Stimulated activated naive CD8-positive, alpha-beta T cell treated with anti-CD3 and anti-CD28 coated beads, Interleukin-15, amount 100 ng/mL, for 72 hours (primary cell): ENCODE measurements at regions not wholly inside any gene's neighbourhood (a gene's known extent, or its start where the extent isn't known, plus 50 kb on each side); places are given as distances from the start of the nearest gene placed in this dataset.

ENCODE experiments used
- ATAC-seq: fragments of 150-1000 bp; cut with Tn5 transposase; 2 replicates; pipeline ENCODE4 v1.10.0; 2021; ENCODE audit warnings: mild to moderate bottlenecking, moderate library complexity
- DNase-seq, 2 donors: peaks; one replicate each; pipeline ENCODE4 v3.0.0; 2021 to 2022
- H3K27ac Mint-ChIP-seq, 2 donors: one replicate each; pipeline ENCODE4 v1.8.0; 2022; ENCODE audit warnings: mild to moderate bottlenecking in 2 of 2, mixed read lengths in 2 of 2, moderate library complexity in 2 of 2
- H3K27me3 Mint-ChIP-seq: one replicate; pipeline ENCODE4 v1.8.0; 2022; ENCODE audit warnings: mixed read lengths
- H3K4me1 Mint-ChIP-seq: one replicate; pipeline ENCODE4 v1.8.0; 2022; ENCODE audit warnings: mild to moderate bottlenecking, mixed read lengths
- H3K4me3 Mint-ChIP-seq, 2 donors: one replicate each; pipeline ENCODE4 v1.8.0; 2022; ENCODE audit warnings: mild to moderate bottlenecking in 2 of 2, mixed read lengths in 2 of 2, moderate library complexity in 1 of 2
- H3K9me3 Mint-ChIP-seq, 2 donors: one replicate each; pipeline ENCODE4 v1.8.0; 2022; ENCODE audit warnings: mixed read lengths in 2 of 2

DNA sequence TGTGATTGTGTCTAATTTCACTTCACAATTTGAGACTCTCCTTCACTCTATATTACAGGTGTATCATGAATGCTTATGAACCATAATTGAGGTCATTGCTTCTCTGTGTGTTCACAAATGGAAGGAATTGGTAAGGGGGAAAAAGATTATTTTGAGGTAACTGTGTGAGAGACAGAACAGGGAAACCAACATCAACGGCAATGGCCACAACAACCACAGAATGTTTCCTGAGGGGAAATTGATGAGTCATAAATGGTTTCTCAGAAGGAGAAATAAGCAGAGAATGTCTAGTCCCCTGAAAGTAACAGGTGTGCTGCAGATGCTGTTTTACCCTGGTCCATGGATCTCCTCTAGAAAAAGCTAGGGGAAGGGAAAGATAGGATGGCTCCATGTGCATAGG lies 361.2 kb upstream of the GALNT5 start:
- Mint-ChIP-seq H3K9me3 (peaks cover 4 to 9% of the 10 kb centered on the region in 2 donors), H3K27me3 (peaks cover 43% of the 10 kb centered on the region), H3K4me1 (peaks cover 27% of the 10 kb centered on the region), H3K27ac (no peak overlapping the region), H3K4me3 (peak overlapping the region in 1 of 2 donors; percentile 10)
- DNase-seq (peak; percentile 30 to 54), ATAC-seq (peak; percentile 92)

DNA sequence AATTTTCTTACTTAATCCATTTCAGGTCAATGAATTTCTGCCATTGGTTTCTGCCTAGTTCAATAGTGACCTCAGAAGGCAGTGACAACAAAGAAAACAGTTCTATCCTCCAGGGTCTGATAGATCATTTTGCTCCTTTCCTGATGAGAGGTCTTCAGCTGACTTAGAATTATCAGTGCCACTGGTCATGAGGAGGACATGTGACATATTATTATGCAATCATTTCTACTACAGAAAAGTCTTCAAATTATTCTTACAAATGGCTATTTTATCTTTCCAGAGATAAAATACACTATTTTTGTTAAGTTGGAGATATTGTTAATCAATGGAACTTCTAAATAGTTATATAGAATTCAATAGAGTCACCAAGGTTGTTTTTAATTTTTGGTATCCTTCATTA lies 360.0 kb upstream of the GALNT5 start:
- DNase-seq (no peak), ATAC-seq (no peak)
- peaks cover 41% of the 10 kb centered on the region for H3K27me3 Mint-ChIP-seq
- peaks cover 4 to 9% of the 10 kb centered on the region in 2 donors for H3K9me3 Mint-ChIP-seq
- no peak overlapping the region for H3K27ac Mint-ChIP-seq
- peaks cover 23% of the 10 kb centered on the region for H3K4me1 Mint-ChIP-seq
- H3K4me3 Mint-ChIP-seq, result no peak overlapping the region

DNA sequence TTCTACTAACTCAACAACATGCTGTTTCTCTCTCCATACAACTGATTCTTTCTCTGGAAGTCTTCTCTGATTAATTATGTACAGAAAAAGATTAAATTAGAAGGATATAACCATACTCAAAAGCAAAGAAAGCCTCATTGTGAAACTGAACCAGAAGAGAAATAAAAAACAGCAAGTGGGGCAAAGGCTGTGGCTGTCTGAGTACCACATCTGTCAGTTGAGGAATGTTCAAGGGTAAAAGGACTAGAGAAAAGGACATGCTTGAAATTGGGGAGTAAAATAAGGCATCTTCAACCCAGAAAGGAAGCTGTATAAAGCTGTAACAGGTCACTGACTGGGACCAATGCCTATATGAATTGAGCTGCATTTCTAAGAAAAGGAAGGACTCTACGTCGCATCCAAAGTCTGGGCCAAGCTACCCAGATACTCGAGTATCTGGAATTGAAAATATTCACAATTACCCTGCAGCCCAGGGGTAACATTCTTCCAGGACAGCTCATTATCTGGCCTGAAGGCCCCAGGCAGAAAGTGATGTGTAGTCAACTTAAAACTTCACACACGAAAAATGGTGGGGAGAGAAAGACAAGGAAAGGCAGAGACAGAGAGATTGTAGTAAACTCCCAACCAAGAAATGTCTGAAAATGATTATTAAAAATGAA lies 356.0 kb upstream of the GALNT5 start:
- ATAC-seq (no peak), DNase-seq (no peak)
- Mint-ChIP-seq H3K9me3 (peaks cover 4 to 15% of the 10 kb centered on the region in 2 donors), H3K4me3 (no peak overlapping the region), H3K27me3 (peaks cover 31% of the 10 kb centered on the region), H3K4me1 (peaks cover 5% of the 10 kb centered on the region), H3K27ac (no peak overlapping the region)

DNA sequence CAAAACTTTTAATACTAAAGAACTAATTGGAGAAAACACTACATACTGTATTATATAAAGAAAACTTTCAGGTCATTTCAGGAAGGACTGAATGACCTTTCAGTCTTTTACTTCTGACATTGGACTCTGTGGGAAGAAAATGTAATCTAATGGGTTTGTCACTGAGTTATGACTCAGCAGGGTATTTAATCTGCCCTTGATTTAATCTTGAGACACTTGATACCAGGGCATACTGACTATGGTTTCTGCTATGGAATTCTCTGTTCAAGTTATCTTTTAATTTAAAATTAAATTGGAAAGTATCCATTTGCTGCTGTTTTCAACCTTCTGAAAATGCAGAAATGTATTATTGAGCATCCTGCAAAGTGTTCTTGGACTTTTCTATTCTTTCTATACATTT lies 354.2 kb upstream of the GALNT5 start:
- Mint-ChIP-seq H3K9me3 (peaks cover 0 to 7% of the 10 kb centered on the region in 2 donors), H3K27me3 (peaks cover 22% of the 10 kb centered on the region), H3K27ac (no peak overlapping the region), H3K4me3 (no peak overlapping the region), H3K4me1 (peaks cover 1% of the 10 kb centered on the region)
- no peak for DNase-seq
- ATAC-seq, result no peak

DNA sequence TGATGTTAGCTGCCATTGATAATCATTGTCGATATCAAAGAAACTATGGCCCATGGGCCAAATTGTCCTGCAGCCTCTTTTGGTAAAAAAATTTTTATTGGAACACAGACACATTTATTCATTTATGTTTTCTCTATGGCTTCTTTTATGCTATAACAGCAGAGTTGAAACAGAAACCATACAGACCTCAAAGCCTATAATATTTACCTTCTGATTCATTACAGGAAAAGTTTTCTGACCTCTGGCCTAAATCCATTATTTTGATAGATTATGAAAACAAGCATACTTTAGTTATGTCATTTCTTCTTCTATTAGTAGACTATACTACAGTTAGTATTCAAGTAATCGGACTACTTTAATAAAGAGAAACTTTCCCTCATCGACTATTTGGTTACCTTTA lies 349.7 kb upstream of the GALNT5 start:
- Mint-ChIP-seq H3K27ac (no peak overlapping the region), H3K4me1 (peaks cover 10% of the 10 kb centered on the region), H3K27me3 (peaks cover 8% of the 10 kb centered on the region), H3K9me3 (peaks cover 0 to 6% of the 10 kb centered on the region in 2 donors), H3K4me3 (no peak overlapping the region)
- no peak for DNase-seq
- ATAC-seq, result no peak

DNA sequence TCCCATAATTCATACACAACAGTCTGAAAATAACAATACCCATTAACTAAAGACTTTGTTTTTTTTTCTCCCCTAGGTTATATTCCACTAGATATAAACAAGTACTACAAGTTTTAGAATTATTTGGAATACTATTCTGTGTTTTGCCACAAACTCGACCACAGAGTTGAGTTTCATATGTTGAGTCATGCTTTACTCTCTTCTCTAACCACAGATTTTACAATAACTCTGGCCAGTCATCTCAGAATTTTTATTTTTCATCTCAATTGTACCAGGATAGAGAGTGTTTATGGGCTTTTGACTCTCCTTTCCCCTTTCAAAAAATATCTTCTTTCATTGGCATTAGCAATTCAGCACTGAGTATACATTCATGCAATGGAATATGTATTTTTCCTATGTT lies 348.7 kb upstream of the GALNT5 start:
- Mint-ChIP-seq H3K9me3 (peaks cover 0 to 6% of the 10 kb centered on the region in 2 donors), H3K4me1 (peaks cover 10% of the 10 kb centered on the region), H3K27me3 (peaks cover 8% of the 10 kb centered on the region), H3K4me3 (no peak overlapping the region), H3K27ac (no peak overlapping the region)
- ATAC-seq, result peak; percentile 66
- DNase-seq, result no peak

DNA sequence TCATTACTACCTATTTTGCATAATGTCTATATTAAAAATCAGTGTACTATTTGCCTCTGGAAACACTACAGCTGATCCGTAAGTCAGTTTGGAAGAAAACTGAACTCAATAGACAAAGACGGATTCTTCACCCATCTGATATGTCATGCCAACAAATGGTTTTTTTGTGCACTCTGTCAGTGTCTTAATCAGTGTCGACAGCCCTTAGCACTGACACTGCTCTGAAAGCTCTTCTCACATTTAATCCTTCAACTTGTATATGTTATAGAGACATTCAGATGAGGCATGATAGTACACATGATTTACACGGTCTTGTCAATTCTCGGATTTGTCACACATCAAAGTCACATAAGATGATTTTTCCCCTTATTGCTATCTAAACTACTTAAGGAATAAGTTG lies 347.5 kb upstream of the GALNT5 start:
- ATAC-seq (no peak), DNase-seq (no peak)
- Mint-ChIP-seq H3K4me1 (peaks cover 10% of the 10 kb centered on the region), H3K27ac (no peak overlapping the region), H3K27me3 (peaks cover 4% of the 10 kb centered on the region), H3K9me3 (peaks cover 0 to 3% of the 10 kb centered on the region in 2 donors), H3K4me3 (no peak overlapping the region)

DNA sequence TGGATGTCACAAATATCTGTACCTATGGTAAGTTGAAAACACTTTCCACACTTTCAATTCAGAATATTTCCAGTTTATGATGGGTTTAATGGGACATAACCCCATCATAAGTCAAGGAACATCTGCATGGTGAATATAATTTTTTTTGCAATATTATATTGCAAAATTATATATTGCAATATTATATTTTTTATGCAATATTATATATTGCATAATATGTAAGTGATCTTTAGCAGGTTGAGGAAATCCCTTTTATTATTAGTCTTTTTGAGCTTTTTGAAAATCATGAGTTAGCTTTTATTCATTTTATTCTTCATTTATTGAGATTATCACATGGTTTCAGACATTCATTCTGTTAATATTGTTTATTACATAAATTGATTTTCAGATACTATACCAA lies 342.2 kb upstream of the GALNT5 start:
- Mint-ChIP-seq H3K4me1 (no peaks in the 10 kb centered on the region), H3K27ac (no peak overlapping the region), H3K4me3 (no peak overlapping the region), H3K9me3 (no peaks in the 10 kb centered on the region), H3K27me3 (peaks cover 7% of the 10 kb centered on the region)
- no peak for ATAC-seq
- no peak for DNase-seq

DNA sequence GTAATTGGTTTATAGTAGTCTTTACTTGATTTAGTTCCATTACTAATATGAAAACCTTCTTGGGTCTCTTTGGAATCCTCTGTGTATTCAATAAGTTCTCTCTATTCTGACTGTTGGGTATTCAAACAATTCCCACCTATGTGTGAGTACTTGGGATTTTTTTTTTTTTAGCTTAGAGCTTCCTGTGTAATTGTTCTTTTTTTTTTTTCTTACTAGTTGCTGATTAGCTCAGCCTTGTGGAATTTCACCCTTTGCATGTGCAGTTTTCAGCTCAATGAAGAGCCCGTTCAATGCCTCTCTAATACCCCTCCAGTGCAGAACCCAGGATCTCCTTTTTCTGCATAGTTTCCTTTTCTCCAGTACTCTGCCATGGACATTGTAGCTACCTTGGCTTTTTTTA lies 339.1 kb upstream of the GALNT5 start:
- DNase-seq, result no peak
- Mint-ChIP-seq H3K4me3 (no peak overlapping the region), H3K27me3 (peaks cover 7% of the 10 kb centered on the region), H3K27ac (no peak overlapping the region), H3K9me3 (peaks cover 5 to 8% of the 10 kb centered on the region in 2 donors), H3K4me1 (no peaks in the 10 kb centered on the region)
- ATAC-seq, result no peak

DNA sequence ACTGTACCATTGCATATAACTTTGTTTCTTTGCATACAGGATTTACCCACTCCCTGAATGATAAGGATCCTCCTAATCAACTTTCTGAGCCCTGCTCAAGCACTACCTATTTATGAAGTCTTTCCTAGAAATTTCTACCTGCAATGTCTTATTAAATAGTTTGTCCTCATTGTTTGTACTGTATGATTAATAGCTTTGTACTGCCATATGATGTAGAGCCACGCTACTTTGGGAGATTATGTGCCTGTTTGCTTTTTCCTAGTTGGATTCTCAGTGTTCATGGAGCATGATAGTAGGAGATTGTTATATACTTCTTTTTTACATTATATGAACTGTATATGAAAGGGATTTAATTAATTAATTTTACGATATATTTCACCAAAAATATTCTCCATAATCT lies 327.1 kb upstream of the GALNT5 start:
- Mint-ChIP-seq H3K9me3 (peaks cover 7 to 16% of the 10 kb centered on the region in 2 donors), H3K4me1 (no peaks in the 10 kb centered on the region), H3K4me3 (no peak overlapping the region), H3K27me3 (no peaks in the 10 kb centered on the region), H3K27ac (no peak overlapping the region)
- DNase-seq (no peak), ATAC-seq (no peak)

DNA sequence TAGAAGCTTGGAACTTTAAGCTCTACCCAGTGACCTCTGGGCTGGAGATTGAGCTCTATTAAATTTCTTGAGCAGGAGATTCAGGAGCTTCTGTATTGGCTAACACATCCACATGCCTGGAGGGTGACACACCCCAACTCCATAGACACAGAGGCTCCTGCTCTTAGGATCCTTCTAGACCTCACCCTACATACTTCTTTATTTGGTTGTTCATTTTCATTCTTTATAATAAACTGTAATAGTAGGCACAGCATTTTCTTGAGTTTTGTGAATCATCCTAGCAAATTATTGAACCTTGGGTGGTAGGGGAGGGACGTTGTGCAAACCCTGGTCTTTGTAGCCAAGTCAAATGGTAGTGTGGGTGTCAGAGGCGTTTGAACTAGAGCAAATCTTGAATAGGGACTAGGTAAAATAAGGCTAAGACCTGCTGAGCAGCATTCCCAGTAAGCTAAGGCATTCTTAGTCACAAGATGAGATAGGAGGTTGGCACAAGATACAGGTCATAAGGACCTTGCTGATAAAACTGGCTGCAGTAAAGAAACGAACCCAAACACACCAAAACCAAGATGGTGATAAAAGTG lies 323.8 kb upstream of the GALNT5 start:
- H3K4me3 Mint-ChIP-seq, result no peak overlapping the region
- H3K9me3 Mint-ChIP-seq, result no peaks in the 10 kb centered on the region
- ATAC-seq (no peak), DNase-seq (no peak)
- no peak overlapping the region for H3K27ac Mint-ChIP-seq
- no peaks in the 10 kb centered on the region for H3K27me3 Mint-ChIP-seq
- no peaks in the 10 kb centered on the region for H3K4me1 Mint-ChIP-seq

DNA sequence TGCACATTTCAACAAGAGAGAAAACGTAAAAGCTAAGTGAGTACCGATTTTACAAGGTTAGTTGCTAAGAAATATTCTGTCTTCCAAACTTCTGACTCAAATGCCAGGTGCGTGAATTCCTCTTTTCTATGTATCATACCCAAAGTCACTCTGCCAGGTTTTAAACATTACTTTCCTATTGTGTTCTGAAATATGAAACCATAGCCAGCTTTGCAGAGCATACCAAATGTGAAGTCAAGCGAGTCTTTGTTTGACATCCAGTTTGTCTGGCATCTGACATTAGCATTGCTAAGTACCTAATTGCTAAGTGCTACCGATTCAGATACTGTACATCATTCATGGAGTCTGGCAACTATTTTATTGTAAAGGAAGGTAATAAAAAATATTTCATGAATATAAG lies 321.9 kb upstream of the GALNT5 start:
- ATAC-seq (no peak), DNase-seq (no peak)
- Mint-ChIP-seq H3K27me3 (no peaks in the 10 kb centered on the region), H3K9me3 (no peaks in the 10 kb centered on the region), H3K4me1 (no peaks in the 10 kb centered on the region), H3K4me3 (no peak overlapping the region), H3K27ac (no peak overlapping the region)

DNA sequence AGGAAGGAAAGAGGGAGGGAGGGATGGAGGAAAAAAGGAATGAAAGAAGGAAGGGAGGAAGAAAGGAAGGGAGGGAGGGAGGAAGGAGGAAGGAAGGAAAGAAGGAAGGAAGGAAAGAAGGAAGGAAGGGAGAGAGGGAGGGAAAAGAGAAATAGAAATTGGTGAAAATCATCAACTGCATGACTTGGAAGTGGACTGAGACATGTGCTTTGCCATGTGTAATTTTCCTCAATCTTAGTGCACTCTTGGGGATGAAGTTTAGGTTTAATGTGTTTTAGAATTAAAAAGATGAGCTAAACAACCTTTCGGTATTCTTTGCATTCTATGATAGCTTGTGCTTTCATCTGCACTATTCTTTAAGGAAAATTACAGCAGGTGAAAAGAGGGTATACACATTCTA lies 320.1 kb upstream of the GALNT5 start:
- no peak overlapping the region for H3K4me3 Mint-ChIP-seq
- ATAC-seq (no peak), DNase-seq (no peak)
- H3K9me3 Mint-ChIP-seq, result no peaks in the 10 kb centered on the region
- no peak overlapping the region for H3K27ac Mint-ChIP-seq
- H3K27me3 Mint-ChIP-seq, result no peaks in the 10 kb centered on the region
- H3K4me1 Mint-ChIP-seq, result no peaks in the 10 kb centered on the region

DNA sequence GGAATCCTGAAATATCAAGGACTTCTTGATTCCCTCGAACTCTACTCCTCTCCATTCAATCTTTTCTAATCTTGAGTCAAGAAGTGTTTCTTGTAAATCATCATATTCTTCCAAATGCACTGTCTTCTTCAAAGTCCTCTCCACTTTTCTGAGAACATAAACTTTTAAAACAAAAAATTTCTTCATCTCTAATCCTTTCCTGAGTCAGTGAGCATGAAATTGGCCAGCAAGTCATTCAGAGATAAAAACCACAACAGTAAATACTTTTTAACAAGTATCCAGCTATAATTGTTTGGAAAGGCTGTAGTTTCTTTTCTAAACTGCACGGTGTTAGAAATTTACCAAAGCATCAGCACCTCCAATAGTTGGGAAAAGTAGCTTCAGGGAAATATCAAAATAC lies 312.6 kb upstream of the GALNT5 start:
- peak overlapping the region in 1 of 2 donors; percentile 16 for H3K27ac Mint-ChIP-seq

DNA sequence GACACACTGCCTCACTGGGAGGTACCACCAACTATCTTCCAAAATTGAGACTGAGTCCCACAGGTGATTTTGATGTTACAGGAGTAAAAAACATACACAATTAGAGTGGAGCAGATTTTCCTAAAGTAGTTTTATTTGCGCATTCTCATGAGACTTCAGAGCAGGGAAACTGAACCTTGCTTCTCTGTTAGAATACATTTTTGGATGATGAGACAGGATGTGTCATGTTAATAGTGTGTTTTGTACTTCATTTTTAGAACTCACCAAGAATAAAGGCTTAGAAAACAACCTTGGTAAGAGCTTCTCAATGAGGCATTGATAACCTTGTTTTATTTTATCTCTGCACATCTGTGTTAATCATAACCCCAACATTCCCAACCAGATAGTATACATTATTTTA lies 310.2 kb upstream of the GALNT5 start:
- no peak for ATAC-seq

More for the DNA sequence above, 312.6 kb upstream of the GALNT5 start:
- ATAC-seq (no peak), DNase-seq (no peak)
- Mint-ChIP-seq H3K27me3 (no peaks in the 10 kb centered on the region), H3K4me1 (no peaks in the 10 kb centered on the region), H3K4me3 (no peak overlapping the region), H3K9me3 (peaks cover 0 to 6% of the 10 kb centered on the region in 2 donors)

DNA sequence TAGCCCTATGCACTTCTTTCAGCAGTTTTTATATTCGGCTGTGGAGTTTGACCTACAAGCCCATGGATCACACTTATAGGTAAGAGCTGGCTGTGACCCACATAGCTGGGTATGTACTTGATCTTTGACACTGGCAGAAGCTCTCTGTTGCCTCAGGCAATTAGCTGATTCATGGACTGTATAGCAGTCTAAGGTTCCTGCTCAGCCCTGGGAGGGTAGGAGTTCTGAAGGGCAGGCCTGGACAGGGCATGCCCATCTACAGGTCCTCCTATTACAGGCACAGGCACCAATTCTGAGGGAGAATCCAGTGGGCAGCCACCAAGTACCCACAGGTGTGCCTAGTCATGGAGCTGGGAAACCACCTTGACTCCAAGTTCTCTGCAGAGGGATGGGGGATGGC lies 301.8 kb upstream of the GALNT5 start:
- ATAC-seq (no peak), DNase-seq (no peak)
- Mint-ChIP-seq H3K4me3 (no peak overlapping the region), H3K4me1 (no peaks in the 10 kb centered on the region), H3K27me3 (no peaks in the 10 kb centered on the region), H3K27ac (no peak overlapping the region), H3K9me3 (peaks cover 9 to 10% of the 10 kb centered on the region in 2 donors)

More for the DNA sequence above, 310.2 kb upstream of the GALNT5 start:
- Mint-ChIP-seq H3K27me3 (no peaks in the 10 kb centered on the region), H3K4me3 (no peak overlapping the region), H3K4me1 (no peaks in the 10 kb centered on the region), H3K9me3 (peaks cover 6 to 20% of the 10 kb centered on the region in 2 donors), H3K27ac (no peak overlapping the region)
- DNase-seq, result no peak

DNA sequence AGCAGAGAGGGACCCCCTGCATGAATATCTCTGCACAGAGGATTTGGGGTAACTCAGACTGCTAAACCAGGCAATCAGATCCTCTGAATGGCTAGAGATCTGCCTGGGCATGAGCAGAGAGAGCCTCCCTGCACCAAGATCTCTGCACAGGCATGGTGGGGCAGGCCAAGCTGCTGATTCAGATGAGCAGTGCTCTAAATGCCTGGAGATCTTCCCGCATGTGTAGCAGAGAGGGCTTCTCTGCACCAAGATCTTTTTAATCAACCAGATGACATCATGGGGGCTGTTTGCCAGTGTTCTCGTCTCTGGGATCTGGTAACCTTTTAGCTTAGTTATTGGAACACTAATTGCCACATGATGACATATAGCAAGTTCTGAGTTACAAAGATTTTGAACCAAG lies 301.3 kb upstream of the GALNT5 start:
- no peak overlapping the region for H3K4me3 Mint-ChIP-seq
- no peak for ATAC-seq
- peaks cover 9 to 11% of the 10 kb centered on the region in 2 donors for H3K9me3 Mint-ChIP-seq
- no peak for DNase-seq
- H3K4me1 Mint-ChIP-seq, result no peaks in the 10 kb centered on the region
- no peaks in the 10 kb centered on the region for H3K27me3 Mint-ChIP-seq
- H3K27ac Mint-ChIP-seq, result no peak overlapping the region
